ENCODE measurements at regions not wholly inside any gene's neighbourhood (a gene's known extent, or its start where the extent isn't known, plus 50 kb on each side); places are given as distances from the start of the nearest gene placed in this dataset.

GRCh38 chr2:2703762-2704427, 372.8 kb upstream of the MYT1L start:
- H3K27me3 Mint-ChIP-seq (ENCODE audit: insufficient read depth, unreplicated experiment) = peaks cover 11% of the 10 kb centered on the region
- no peak overlapping the region for H3K4me3 Mint-ChIP-seq (ENCODE audit: unreplicated experiment)

GRCh38 chr2:2703172-2703571, 372.1 kb upstream of the MYT1L start:
- no peak for TF ChIP-seq CTCF (IDR thresholded peaks at IDR 0.05; ENCODE audit: unreplicated experiment)
- Mint-ChIP-seq H3K27me3 (ENCODE audit: insufficient read depth, unreplicated experiment) (peaks cover 11% of the 10 kb centered on the region), H3K36me3 (ENCODE audit: insufficient read depth, unreplicated experiment) (no peaks in the 10 kb centered on the region), H3K4me1 (ENCODE audit: insufficient read depth, unreplicated experiment) (no peaks in the 10 kb centered on the region), H3K9me3 (ENCODE audit: unreplicated experiment) (no peaks in the 10 kb centered on the region), H3K27ac (ENCODE audit: low read depth, unreplicated experiment) (no peak overlapping the region), H3K4me3 (ENCODE audit: unreplicated experiment) (no peak overlapping the region)
- no peak for DNase-seq (ENCODE audit: unreplicated experiment)
- CTCF ChIA-PET = no interaction called here
- no TSS peak for BruUV-seq (replicated peaks)
- intact Hi-C loops (cut with micrococcal nuclease) = no loop called here
- POLR2A ChIA-PET = no interaction called here

More at GRCh38 chr2:2703762-2704427, 372.8 kb upstream of the MYT1L start:
- Mint-ChIP-seq H3K4me1 (ENCODE audit: insufficient read depth, unreplicated experiment) (no peaks in the 10 kb centered on the region), H3K27ac (ENCODE audit: low read depth, unreplicated experiment) (no peak overlapping the region), H3K9me3 (ENCODE audit: unreplicated experiment) (no peaks in the 10 kb centered on the region), H3K36me3 (ENCODE audit: insufficient read depth, unreplicated experiment) (no peaks in the 10 kb centered on the region)
- no peak for DNase-seq (ENCODE audit: unreplicated experiment)
- POLR2A ChIA-PET = no interaction called here
- no TSS peak for BruUV-seq (replicated peaks)
- CTCF ChIA-PET = no interaction called here
- TF ChIP-seq CTCF (IDR thresholded peaks at IDR 0.05; ENCODE audit: unreplicated experiment) = no peak
- intact Hi-C loops (cut with micrococcal nuclease) = no loop called here

- no peaks in the 10 kb centered on the region for H3K9me3 Mint-ChIP-seq (ENCODE audit: unreplicated experiment)
- CTCF ChIA-PET = no interaction called here
- intact Hi-C loops (cut with micrococcal nuclease) = no loop called here
- no TSS peak for BruUV-seq (replicated peaks)
- DNase-seq (ENCODE audit: unreplicated experiment) = no peak
- no peaks in the 10 kb centered on the region for H3K4me1 Mint-ChIP-seq (ENCODE audit: insufficient read depth, unreplicated experiment)
- no peak for TF ChIP-seq CTCF (IDR thresholded peaks at IDR 0.05; ENCODE audit: unreplicated experiment)
- H3K4me3 Mint-ChIP-seq (ENCODE audit: unreplicated experiment) = no peak overlapping the region
- H3K27ac Mint-ChIP-seq (ENCODE audit: low read depth, unreplicated experiment) = no peak overlapping the region
- H3K36me3 Mint-ChIP-seq (ENCODE audit: insufficient read depth, unreplicated experiment) = no peaks in the 10 kb centered on the region
- POLR2A ChIA-PET = no interaction called here
- peaks cover 7% of the 10 kb centered on the region for H3K27me3 Mint-ChIP-seq (ENCODE audit: insufficient read depth, unreplicated experiment)
Observed at GRCh38 chr2:2702385-2702784, 371.3 kb upstream of the MYT1L start.

GRCh38 chr2:2701813-2702212, 370.7 kb upstream of the MYT1L start:
- no peak overlapping the region for H3K4me3 Mint-ChIP-seq (ENCODE audit: unreplicated experiment)
- ChIA-PET POLR2A (no interaction called here), CTCF (no interaction called here)
- DNase-seq (ENCODE audit: unreplicated experiment) = no peak
- no peak overlapping the region for H3K27ac Mint-ChIP-seq (ENCODE audit: low read depth, unreplicated experiment)
- H3K27me3 Mint-ChIP-seq (ENCODE audit: insufficient read depth, unreplicated experiment) = peaks cover 7% of the 10 kb centered on the region
- no peaks in the 10 kb centered on the region for H3K4me1 Mint-ChIP-seq (ENCODE audit: insufficient read depth, unreplicated experiment)
- TF ChIP-seq CTCF (IDR thresholded peaks at IDR 0.05; ENCODE audit: unreplicated experiment) = no peak
- no peaks in the 10 kb centered on the region for H3K9me3 Mint-ChIP-seq (ENCODE audit: unreplicated experiment)
- H3K36me3 Mint-ChIP-seq (ENCODE audit: insufficient read depth, unreplicated experiment) = no peaks in the 10 kb centered on the region
- no TSS peak for BruUV-seq (replicated peaks)
- intact Hi-C loops (cut with micrococcal nuclease) = no loop called here

Measured in MCF 10A (cell line).